ENCODE measurements at regions not wholly inside any gene's neighbourhood (a gene's known extent, or its start where the extent isn't known, plus 50 kb on each side); places are given as distances from the start of the nearest gene placed in this dataset.

DNA sequence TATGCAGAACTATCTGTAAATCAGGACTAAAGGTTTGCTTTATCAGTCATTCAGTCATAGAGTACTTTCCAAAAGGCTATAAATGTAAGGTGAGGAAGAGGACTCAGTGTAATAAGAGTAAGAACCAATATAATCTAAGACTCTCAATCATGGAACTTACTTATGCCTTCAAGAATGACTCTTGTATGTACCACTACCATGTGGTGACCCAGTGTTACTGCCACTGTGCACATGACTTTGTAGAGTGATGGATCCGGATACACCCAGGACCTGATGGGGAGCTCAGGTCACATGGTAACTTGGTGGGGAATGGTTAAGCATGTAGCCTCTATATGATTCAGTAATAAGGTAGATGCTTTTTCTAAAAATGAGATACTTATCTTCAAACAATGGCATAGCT lies 2099.8 kb downstream of the MRPL39 start:
- TF ChIP-seq CTCF (IDR thresholded peaks at IDR 0.05; ENCODE audit: low read depth, low read length), result no peak
- Histone ChIP-seq H3K36me3 (no peaks in the 10 kb centered on the region), H3K4me3 (ENCODE audit: low read depth, low read length) (no peak overlapping the region), H3K9me3 (ENCODE audit: severe bottlenecking) (no peaks in the 10 kb centered on the region), H3K27ac (no peak overlapping the region), H3K27me3 (ENCODE audit: insufficient read depth, low read depth, severe bottlenecking) (no peaks in the 10 kb centered on the region)
- no peak for DNase-seq

DNA sequence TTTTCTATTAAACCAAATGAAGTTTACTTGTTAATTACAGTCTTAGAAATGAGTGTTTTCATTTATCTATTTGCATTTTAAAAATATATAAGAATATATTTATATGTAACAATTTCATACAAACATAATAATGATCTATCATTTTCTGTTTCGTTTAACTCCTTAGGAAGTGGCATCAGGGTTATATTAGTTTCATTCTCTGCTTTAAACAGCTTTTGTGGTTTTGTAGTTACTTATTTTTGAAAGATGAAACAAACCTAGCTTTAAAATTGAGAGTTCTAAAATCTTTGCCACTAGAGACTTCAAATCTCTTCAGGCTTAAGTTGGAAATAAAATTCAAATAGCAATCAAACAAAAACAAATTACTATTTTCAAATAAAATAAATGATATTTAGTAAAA lies 2110.6 kb downstream of the MRPL39 start:
- Histone ChIP-seq H3K27ac (no peak overlapping the region), H3K4me3 (ENCODE audit: low read depth, low read length) (no peak overlapping the region), H3K27me3 (ENCODE audit: insufficient read depth, low read depth, severe bottlenecking) (no peaks in the 10 kb centered on the region), H3K36me3 (no peaks in the 10 kb centered on the region), H3K9me3 (ENCODE audit: severe bottlenecking) (no peaks in the 10 kb centered on the region)
- DNase-seq, result no peak
- no peak for TF ChIP-seq CTCF (IDR thresholded peaks at IDR 0.05; ENCODE audit: low read depth, low read length)

GRCh38 chr21:23488245-23488644 lies 2119.0 kb downstream of the MRPL39 start:
- Histone ChIP-seq H3K36me3 (no peaks in the 10 kb centered on the region), H3K9me3 (ENCODE audit: severe bottlenecking) (no peaks in the 10 kb centered on the region), H3K27ac (no peak overlapping the region), H3K27me3 (ENCODE audit: insufficient read depth, low read depth, severe bottlenecking) (no peaks in the 10 kb centered on the region), H3K4me3 (ENCODE audit: low read depth, low read length) (no peak overlapping the region)
- no peak for TF ChIP-seq CTCF (IDR thresholded peaks at IDR 0.05; ENCODE audit: low read depth, low read length)
- no peak for DNase-seq

DNA sequence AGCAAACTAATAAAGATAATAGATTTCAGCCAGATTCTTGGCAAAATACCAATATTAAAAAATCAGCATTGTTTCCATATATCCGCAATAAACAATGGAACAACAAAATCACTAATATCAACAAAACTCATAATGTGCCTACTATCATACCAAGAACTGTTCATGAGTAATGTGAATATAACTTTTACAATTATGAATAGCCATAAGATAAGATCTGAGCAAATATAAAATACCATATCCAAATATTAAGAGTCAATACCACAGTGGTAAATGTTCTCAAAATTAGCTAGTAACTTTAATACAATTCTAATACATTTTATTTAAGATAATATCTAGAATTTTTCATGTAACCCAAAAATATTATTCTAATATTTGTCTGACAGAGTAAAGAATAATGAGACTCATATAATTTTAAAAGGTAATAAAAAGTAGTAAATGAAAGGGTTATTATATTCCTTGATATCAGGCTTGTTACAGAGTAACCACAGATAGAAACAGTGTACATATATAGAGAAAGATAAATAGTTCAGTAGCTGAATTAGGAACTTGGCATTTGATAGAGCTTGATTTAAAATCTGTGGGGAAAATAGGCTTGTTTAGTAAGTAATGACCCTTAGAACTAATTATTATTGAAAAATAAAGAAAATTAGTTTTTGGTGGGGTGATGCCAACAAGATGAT lies 2126.6 kb downstream of the MRPL39 start:
- Histone ChIP-seq H3K9me3 (ENCODE audit: severe bottlenecking) (no peaks in the 10 kb centered on the region), H3K36me3 (no peaks in the 10 kb centered on the region), H3K27me3 (ENCODE audit: insufficient read depth, low read depth, severe bottlenecking) (no peaks in the 10 kb centered on the region), H3K4me3 (ENCODE audit: low read depth, low read length) (no peak overlapping the region), H3K27ac (no peak overlapping the region)
- no peak for TF ChIP-seq CTCF (IDR thresholded peaks at IDR 0.05; ENCODE audit: low read depth, low read length)
- no peak for DNase-seq

DNA sequence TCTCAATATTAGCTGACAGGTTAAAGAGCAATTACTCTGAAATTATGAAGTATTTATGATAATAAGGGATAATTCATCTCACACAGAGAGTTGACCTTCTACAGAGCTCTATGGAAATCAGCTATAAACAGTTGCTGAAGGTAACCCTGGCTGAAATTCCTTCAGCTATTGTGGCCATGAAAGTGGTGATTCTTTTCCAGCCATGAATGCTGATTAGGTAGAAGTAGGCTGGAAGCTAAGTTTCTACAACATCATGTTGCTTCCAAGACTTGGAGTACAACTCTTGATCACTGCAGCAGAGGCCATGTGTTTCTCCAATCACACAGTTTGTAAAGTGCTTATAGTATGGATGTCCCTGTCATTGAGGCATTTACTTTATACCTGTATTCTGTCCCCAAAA lies 2128.9 kb downstream of the MRPL39 start:
- no peak overlapping the region for H3K4me3 ChIP-seq (ENCODE audit: low read depth, low read length)
- no peaks in the 10 kb centered on the region for H3K36me3 ChIP-seq
- DNase-seq, result no peak
- no peaks in the 10 kb centered on the region for H3K9me3 ChIP-seq (ENCODE audit: severe bottlenecking)
- H3K27me3 ChIP-seq (ENCODE audit: insufficient read depth, low read depth, severe bottlenecking), result no peaks in the 10 kb centered on the region
- no peak overlapping the region for H3K27ac ChIP-seq
- TF ChIP-seq CTCF (IDR thresholded peaks at IDR 0.05; ENCODE audit: low read depth, low read length), result no peak

Measured in WERI-Rb-1 (cell line).